IPS-18c (cell line): ENCODE measurements at regions not wholly inside any gene's neighbourhood (a gene's known extent, or its start where the extent isn't known, plus 50 kb on each side); places are given as distances from the start of the nearest gene placed in this dataset.
"Not testable (repeated sequence)": the region's sequence is repeated elsewhere in the genome, so short reads cannot be mapped to it uniquely, and the experiment has no call there.

ENCODE experiments used
- H3K4me3 ChIP-seq: 2 replicates; pipeline ENCODE4 v1.7.0; 2013; ENCODE audit warnings: low read depth, mild to moderate bottlenecking, low read length, moderate library complexity; ENCODE audit not compliant: insufficient read depth
- H3K9me3 ChIP-seq: one replicate; pipeline ENCODE4 v1.6.1; 2013; ENCODE audit warnings: mild to moderate bottlenecking, low read length, moderate library complexity; ENCODE audit not compliant: control insufficient read depth, insufficient read depth

DNA sequence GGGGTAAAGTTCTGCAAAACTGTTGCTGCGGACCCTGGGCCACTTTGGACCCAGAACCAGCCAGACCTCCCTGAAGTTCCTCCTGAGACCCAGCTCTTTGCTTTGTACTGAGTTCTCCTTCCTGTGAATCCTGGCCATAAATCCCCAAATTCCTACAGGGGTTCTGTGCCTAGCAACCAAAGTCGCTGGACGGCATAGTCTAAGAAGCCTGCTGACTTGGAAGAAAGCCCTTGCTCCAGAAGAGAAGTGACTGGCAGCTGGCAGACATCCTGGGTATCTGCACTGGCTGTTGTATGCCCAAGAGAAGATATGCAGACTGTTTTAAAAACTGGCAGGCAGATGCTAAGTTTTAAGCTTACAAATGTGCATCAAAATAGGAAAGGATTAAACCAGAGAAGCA is 99.9 kb upstream of the SLC24A4 start:
- no peaks in the 10 kb centered on the region for H3K9me3 ChIP-seq

DNA sequence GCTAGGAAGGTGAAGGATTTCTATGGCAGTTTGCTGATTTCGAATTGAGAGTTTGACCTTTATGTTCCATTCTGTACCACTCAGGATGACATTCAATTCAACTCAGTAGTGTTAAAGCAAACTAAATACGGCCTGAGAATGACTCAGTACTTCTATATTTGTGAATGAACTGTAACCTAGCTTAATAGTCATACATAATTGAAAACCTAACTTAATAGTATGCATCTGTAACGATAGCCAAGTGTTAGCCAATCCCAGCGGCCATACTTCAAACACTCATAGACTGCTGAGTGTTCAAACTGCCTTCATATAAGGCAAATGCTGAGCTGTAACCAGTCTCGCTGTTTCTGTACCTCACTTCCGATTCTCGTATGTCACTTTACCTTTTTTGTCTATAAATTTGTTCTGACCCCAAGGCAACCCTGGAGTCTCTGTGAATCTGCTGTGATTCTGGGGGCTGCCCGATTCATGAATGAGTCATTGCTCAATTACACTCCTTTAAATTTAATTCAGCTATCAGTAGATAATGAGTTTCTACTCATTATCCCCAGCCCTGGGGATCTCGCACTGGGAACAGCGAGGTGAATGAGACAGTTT is 98.5 kb upstream of the SLC24A4 start:
- Histone ChIP-seq H3K9me3 (no peaks in the 10 kb centered on the region), H3K4me3 (no peak overlapping the region; the same call in 1 of the 2 replicates)

More for the DNA sequence above, 99.9 kb upstream of the SLC24A4 start:
- no peak overlapping the region for H3K4me3 ChIP-seq

GRCh38 chr14:92225731-92226130 is 97.2 kb upstream of the SLC24A4 start:
- no peak overlapping the region for H3K4me3 ChIP-seq
- no peaks in the 10 kb centered on the region for H3K9me3 ChIP-seq

GRCh38 chr14:92226166-92226565 is 96.8 kb upstream of the SLC24A4 start:
- H3K9me3 ChIP-seq, H3K4me3 ChIP-seq: not testable (repeated sequence)

GRCh38 chr14:92236243-92236900 is 86.6 kb upstream of the SLC24A4 start:
- Histone ChIP-seq H3K4me3 (no peak overlapping the region), H3K9me3 (peaks cover 5% of the 10 kb centered on the region)

GRCh38 chr14:92240658-92241057 is 82.3 kb upstream of the SLC24A4 start:
- peaks cover 15% of the 10 kb centered on the region for H3K9me3 ChIP-seq

DNA sequence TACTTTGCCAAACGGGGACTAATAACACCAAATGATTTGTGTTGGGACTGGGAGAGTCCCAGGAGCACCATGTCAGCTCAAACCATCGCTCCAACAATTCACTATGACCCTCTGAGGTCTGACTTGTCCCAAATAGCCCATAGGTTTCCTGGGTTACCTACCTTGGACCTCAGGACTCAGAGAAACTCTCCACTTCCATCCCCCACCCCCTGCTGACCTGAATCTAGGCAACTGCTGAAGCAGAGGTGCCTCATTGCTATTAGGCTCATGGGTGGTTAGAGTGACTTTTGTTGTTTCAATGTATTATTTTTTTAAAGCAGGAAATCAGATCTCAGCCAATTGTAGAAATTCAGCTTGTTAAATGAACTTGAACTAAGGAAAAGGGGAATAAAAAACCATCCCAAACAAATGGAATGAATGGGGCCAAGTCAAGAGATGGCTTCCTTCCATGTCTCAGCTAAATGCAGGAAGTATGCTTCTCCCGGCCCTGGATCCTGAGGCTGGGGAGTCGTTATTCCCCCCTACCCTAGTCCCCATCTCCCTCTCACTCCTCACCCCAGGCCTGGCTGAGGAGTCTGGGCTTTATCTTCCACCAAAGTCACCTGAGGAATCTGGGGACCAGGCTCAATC is 80.9 kb upstream of the SLC24A4 start:
- Histone ChIP-seq H3K4me3 (no peak overlapping the region), H3K9me3 (peaks cover 15% of the 10 kb centered on the region)

More at GRCh38 chr14:92240658-92241057, 82.3 kb upstream of the SLC24A4 start:
- H3K4me3 ChIP-seq = no peak overlapping the region

DNA sequence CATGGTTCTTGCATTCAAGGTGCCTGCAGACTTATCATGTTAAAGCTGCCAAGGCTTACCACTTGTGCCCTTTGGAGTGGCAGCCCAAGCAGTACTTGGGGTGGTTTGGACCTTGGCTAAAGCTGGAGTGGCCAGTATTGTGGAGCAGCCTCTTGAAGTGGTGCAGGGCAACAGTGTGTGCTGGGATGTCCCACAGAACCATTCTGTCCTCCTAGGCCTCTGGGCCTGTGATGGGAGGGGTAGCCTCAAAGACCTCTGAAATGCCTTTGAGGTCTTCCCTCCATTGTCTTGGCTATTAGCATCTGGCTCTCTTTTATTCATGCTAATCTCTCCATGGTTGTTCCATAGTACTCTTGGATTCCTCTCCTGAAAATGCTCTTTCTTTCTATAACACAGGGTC is 78.2 kb upstream of the SLC24A4 start:
- Histone ChIP-seq H3K9me3 (peaks cover 17% of the 10 kb centered on the region), H3K4me3 (peak overlapping the region; percentile 24; the same call in 1 of the 2 replicates)

- peaks cover 15% of the 10 kb centered on the region for H3K9me3 ChIP-seq
These were observed 75.6 kb upstream of the SLC24A4 start for GRCh38 chr14:92247341-92247740.

DNA sequence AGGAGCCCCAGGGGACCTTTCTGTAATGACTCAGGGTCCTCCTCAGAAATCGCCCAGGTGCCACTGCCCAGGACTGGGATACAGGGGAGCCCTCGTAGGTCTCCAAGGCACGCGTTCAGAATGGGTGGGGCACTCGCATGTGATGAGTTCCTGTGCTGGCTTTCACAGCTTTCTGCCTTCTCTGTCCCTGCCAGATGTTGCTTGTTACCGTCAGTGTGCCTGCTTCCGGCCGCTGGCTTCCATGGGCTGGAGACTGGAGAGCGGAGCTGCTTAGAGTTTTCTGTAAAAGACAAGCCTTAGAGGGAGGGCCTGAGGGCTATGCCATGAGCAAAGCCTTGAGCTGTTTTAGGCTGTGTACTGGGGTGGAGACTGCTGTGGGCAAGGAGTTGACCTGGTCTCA is 75.0 kb upstream of the SLC24A4 start:
- Histone ChIP-seq H3K4me3 (no peak overlapping the region), H3K9me3 (peaks cover 13% of the 10 kb centered on the region)

More at GRCh38 chr14:92247341-92247740, 75.6 kb upstream of the SLC24A4 start:
- H3K4me3 ChIP-seq = no peak overlapping the region

GRCh38 chr14:92248696-92249095 is 74.3 kb upstream of the SLC24A4 start:
- no peak overlapping the region for H3K4me3 ChIP-seq
- peaks cover 13% of the 10 kb centered on the region for H3K9me3 ChIP-seq

DNA sequence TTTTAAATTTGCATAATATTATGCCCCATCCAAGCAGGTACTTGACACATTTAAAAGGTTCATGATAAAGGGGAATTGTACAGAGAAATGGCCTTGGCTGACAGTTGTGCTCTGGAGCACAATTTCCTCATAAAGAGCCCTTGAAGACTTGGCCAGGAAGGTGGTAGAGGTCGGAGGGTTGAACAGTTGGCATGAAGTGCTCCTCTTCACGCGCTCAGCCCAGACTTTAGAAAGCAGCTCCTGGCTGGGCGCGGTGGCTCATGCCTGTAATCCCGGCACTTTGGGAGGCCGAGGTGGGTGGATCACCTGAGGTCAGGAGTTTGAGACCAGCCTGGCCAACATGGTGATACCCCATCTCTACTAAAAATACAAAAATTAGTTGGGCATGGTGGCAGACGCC is 72.6 kb upstream of the SLC24A4 start:
- not testable (repeated sequence) for H3K9me3 ChIP-seq

GRCh38 chr14:92252323-92252722 is 70.6 kb upstream of the SLC24A4 start:
- peaks cover 2% of the 10 kb centered on the region for H3K9me3 ChIP-seq
- H3K4me3 ChIP-seq = no peak overlapping the region

More for the DNA sequence above, 72.6 kb upstream of the SLC24A4 start:
- H3K4me3 ChIP-seq = not testable (repeated sequence)

- Histone ChIP-seq H3K9me3 (no peaks in the 10 kb centered on the region), H3K4me3 (no peak overlapping the region)
These were observed 69.5 kb upstream of the SLC24A4 start for GRCh38 chr14:92253381-92253894.

DNA sequence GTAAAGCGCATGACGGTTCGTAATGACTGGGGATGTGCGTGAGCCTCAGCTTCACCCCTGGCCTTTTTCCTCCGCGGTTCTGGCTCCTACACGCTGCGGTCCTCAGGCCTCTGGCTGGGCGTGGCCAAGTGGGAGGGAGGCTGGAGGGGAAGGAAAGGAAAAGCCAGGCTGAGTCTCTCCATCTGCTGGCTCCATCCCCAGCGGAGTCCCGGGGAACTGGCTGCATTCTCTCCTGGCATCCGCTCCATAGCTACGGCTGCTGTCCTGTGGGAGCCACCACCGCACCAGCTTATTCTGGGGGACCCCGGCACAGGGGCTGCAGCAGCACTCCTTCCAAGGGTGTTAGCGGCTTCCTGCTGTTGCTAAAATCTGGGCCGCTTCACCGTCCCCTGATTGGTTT is 68.2 kb upstream of the SLC24A4 start:
- peak overlapping the region; percentile 25; the same call in 1 of the 2 replicates for H3K4me3 ChIP-seq

DNA sequence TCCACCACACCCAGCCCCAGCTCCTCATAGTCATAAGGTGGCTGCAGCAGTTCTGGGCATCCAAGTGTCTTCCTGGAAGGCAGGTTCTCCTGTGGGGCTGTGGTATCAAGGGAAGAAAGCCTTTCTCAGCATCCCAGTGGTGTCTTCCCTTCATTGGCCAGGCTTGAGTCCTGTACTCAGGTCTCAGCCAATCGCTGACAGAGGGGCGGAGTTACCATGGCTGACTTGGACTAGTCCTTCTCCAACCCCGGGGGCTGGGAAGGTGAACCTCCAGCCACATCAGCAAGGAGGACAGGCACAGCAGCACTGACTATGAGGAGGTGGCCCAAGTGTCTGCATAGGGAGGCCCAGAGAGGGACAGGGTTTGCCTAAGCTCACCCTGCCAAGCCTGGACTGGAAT is 64.0 kb upstream of the SLC24A4 start:
- Histone ChIP-seq H3K4me3 (no peak overlapping the region), H3K9me3 (no peaks in the 10 kb centered on the region)

More for the DNA sequence above, 68.2 kb upstream of the SLC24A4 start:
- H3K9me3 ChIP-seq = no peaks in the 10 kb centered on the region

DNA sequence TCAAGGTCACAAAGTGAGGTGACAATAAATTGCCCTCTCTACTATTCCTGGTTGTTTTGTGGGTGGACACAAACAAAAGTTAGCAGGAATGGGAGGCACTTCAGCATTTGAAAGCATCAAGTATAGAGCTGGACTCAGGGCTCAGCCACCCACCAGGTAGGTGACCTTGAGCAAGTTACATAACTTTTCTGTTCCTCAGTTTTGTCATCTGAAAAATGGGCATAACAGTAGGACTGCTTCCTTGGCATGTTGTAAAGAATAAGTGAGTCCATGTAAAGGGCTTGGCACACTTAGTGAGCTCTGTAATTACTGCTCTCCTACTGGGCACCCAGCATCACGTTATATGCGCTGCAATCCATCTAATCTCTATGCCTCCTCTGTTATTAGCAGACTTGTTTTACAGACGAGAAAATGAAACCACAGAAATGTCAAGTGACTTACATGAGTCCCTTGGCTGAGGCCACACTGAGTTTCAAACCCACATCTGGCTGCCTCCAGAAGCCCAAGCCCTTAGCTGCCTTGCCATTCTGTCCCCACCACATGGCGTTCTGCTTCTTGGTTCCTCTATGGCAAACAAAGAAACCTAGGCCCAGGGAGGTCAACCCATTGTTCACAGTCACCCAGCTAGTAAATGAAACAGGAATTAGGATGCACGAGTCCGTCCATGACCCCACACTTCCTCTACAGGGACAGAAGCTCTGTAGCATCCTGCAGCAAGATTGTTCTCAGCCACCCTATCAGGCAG is 63.2 kb upstream of the SLC24A4 start:
- Histone ChIP-seq H3K9me3 (no peaks in the 10 kb centered on the region), H3K4me3 (no peak overlapping the region)
